LNCAP (cell line): ENCODE measurements at regions not wholly inside any gene's neighbourhood (a gene's known extent, or its start where the extent isn't known, plus 50 kb on each side); places are given as distances from the start of the nearest gene placed in this dataset.

Experiments
- TF ChIP-seq, protein P1 (sequence below): fragments of 450-650 bp; IDR thresholded peaks from 2 replicates; pipeline ENCODE4 v1.5.1; 2017; ENCODE audit warnings: mild to moderate bottlenecking

DNA sequence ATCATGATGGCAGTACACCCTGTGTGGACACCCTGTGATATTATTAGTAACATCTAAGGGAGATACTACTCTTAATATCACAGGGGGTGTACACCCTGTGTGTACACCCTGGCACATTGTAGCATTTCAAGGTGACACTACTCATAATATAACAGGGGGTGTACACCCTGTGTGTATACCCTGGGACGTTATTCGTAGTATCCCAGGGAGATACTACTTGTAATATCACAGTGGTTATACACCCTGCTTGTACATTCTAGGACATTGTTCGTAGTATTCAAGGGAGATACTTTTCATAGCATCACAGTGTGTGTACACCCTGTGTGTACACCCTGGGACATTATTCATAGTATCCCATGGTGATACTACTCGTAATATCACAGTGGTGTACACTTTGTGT lies 67.4 kb upstream of the CNIH3 start:
- TF ChIP-seq, protein P1, sequence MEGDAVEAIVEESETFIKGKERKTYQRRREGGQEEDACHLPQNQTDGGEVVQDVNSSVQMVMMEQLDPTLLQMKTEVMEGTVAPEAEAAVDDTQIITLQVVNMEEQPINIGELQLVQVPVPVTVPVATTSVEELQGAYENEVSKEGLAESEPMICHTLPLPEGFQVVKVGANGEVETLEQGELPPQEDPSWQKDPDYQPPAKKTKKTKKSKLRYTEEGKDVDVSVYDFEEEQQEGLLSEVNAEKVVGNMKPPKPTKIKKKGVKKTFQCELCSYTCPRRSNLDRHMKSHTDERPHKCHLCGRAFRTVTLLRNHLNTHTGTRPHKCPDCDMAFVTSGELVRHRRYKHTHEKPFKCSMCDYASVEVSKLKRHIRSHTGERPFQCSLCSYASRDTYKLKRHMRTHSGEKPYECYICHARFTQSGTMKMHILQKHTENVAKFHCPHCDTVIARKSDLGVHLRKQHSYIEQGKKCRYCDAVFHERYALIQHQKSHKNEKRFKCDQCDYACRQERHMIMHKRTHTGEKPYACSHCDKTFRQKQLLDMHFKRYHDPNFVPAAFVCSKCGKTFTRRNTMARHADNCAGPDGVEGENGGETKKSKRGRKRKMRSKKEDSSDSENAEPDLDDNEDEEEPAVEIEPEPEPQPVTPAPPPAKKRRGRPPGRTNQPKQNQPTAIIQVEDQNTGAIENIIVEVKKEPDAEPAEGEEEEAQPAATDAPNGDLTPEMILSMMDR, result no peak

DNA sequence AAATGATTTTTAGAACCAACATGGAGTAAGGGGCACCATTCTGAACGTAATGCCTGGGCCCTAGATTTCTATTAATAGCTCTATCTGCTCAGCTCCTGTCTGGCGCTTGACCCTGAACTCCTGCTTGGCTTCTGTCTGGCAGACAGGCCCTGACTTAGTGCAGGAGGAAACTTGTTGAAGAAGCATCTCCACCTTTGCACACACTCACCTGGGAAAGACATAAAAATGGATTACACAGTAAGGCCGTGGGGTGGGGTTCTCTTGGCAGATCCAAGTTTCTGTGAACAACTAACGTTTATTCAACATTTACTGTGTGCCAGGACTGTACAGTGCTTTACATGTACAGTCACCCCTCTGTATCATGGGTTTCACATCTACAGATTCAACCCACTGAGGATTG lies 62.1 kb upstream of the CNIH3 start:
- TF ChIP-seq, protein P1, result no peak

DNA sequence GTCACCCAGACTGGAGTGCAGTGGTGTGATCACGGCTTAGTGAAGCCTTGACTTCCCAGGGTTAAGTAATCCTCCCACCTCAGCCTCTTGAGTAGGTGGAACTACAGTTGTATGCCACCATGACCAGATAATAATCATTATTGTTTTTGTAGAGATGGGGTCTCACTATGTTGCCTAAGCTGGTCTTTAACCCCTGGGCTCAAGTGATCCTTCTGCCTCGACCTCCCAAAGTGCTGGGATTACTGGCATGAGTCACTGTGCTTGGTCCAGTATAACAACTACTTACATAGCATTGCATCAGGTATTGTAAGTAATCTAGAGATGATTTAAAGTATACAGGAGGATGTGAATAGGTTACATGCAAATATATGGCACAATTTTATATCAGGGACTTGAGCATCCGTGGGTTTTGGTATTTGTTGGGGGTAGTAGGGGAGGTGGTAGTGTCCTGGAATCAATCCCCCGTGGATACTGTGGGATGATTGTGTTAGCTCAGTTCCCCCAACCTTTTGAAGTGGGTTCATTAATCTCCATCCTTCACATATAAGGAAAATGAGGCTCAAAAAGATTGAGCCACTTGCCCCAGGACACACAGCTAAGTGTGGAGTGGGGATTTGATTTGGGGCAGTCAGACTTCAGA lies 61.4 kb upstream of the CNIH3 start:
- TF ChIP-seq, protein P1, result no peak

DNA sequence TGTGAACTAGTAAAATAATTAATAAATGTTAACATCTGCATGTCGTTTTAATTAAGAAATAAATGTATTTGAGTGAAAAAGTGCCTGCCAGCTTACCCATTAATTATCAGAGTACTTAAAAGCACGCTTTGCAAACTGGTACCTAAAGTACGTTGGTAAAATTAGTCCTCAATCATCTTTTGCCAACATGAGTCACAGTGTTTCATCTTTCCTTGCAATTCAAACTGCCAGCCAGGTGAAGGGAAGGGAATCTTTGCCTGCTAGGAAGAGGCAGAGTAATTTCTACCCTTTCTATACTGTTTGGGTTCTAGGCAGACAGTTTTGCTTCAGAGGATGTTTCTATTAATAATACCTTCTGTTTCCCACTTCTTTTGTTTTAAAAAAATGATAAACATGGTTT lies 57.2 kb upstream of the CNIH3 start:
- TF ChIP-seq, protein P1, result no peak

DNA sequence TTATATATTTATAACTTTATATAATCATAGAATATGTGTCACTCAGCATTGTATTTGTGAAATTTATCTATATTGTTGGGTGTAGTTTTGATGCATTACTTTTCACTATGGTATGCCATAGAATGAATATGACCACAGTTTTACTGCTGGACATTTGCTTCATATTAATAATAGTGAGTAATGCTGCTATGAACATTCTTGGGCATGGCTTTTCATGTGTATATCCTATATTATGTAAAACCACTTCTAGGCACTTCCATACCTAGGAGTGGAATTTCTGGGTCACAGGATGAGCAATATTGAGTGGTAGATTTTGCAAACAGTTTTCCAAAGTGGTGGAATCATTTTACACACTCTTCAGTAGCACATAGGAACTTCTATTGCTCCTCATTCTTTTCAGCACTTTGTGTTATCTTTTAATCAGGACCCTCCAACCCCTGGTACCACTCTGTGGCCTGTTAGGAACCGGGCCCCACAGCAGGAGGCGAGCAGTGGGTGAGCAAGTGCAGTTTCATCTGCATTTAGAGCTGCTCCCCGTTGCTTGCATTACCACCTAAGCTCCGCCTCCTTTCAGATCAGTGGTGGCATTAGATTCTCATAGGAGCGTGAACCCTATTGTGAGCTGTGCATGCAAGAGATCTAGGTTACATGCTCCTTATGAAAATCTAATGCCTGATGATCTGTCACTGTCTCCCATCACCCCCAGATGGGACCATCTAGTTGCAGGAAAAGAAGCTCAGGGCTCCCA lies 56.0 kb upstream of the CNIH3 start:
- TF ChIP-seq, protein P1, result no peak

DNA sequence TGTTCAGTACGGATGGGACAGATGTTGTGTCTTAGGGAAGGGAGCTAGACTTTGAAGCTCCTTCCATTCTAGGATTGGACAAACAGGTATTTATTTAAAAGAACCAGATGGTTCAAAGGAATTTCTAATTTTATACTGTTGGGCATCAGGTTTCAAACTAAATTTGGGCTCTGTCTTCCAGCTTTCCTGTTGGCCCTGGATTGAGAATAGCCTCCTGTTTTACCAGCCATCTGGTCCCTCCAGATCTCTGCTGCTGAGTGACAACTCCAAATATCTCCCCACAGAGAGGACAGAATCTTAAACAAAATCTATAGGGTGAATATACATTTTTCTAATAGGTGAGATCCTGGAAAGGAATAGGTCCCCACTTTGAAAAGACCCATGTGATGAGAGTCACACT lies 52.5 kb upstream of the CNIH3 start:
- TF ChIP-seq, protein P1, result no peak

DNA sequence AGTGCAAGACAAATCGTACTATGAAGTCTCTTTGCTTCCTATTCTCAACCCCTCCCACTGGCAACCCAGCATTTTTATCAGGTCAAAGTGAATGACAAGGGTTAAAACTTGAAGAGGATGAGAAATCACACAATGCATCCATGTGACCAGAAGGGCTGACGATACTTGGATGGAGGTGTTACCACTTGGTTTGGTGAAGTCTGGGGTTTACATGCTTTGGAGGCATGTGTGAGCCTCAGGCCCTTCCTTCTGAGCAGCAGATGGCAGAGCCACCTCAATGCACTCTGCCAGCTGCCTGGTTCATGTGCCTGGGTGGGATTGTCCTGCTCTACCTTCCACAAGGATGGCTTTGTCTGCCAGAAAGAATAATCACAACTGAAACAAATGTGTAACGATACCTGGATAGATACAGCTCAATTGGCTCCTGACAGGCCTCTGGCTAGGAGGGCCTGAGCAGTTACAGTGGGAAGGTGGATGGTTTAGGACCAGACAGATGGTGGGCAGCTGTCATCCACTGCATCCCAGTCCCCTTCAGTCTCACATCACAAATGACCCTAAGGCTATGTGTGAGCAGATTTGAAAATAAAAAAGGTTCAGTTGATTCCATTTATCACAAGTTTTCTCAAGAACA lies 51.5 kb upstream of the CNIH3 start:
- TF ChIP-seq, protein P1, result no peak
